HEK293T (cell line): ENCODE measurements at regions not wholly inside any gene's neighbourhood (a gene's known extent, or its start where the extent isn't known, plus 50 kb on each side); places are given as distances from the start of the nearest gene placed in this dataset.

ENCODE experiments used
- BHLHE40 ChIP-seq: fragments of 450-650 bp; IDR thresholded peaks from 2 replicates; pipeline ENCODE4 v1.6.1; 2016; ENCODE audit warnings: mild to moderate bottlenecking, moderate library complexity, borderline replicate concordance
- ELF4 ChIP-seq: fragments of 450-650 bp; IDR thresholded peaks from 2 replicates; pipeline ENCODE4 v1.6.1; 2017; ENCODE audit warnings: antibody characterized with exemption
- FOXA1 ChIP-seq: fragments of 450-650 bp; IDR thresholded peaks from 2 replicates; pipeline ENCODE4 v1.6.1; 2016; ENCODE audit warnings: mild to moderate bottlenecking
- FOXK2 ChIP-seq: fragments of 450-650 bp; IDR thresholded peaks from 2 replicates; pipeline ENCODE4 v1.6.1; 2016; ENCODE audit warnings: mild to moderate bottlenecking
- FOXM1 ChIP-seq: fragments of 450-650 bp; IDR thresholded peaks from 2 replicates; pipeline ENCODE4 v1.6.1; 2017; ENCODE audit warnings: mild to moderate bottlenecking, borderline replicate concordance
- HDGF ChIP-seq: fragments of 450-650 bp; IDR thresholded peaks from 2 replicates; pipeline ENCODE4 v1.6.1; 2017; ENCODE audit warnings: antibody characterized with exemption, borderline replicate concordance
- L3MBTL2 ChIP-seq: fragments of 450-650 bp; conservative IDR thresholded peaks from 2 replicates; pipeline ENCODE4 v1.6.1; 2016; ENCODE audit warnings: mild to moderate bottlenecking
- LEF1 ChIP-seq: fragments of 450-650 bp; IDR thresholded peaks from 2 replicates; pipeline ENCODE4 v1.6.1; 2017; ENCODE audit warnings: mild to moderate bottlenecking, borderline replicate concordance
- NFRKB ChIP-seq: fragments of 450-650 bp; IDR thresholded peaks from 2 replicates; pipeline ENCODE4 v1.6.1; 2016; ENCODE audit warnings: mild to moderate bottlenecking, moderate library complexity
- SP1 ChIP-seq: fragments of 450-650 bp; IDR thresholded peaks from 2 replicates; pipeline ENCODE4 v1.6.1; 2017
- SUZ12 ChIP-seq: fragments of 450-650 bp; IDR thresholded peaks from 2 replicates; pipeline ENCODE4 v1.6.1; 2016; ENCODE audit warnings: mild to moderate bottlenecking
- TARDBP ChIP-seq: fragments of 450-650 bp; IDR thresholded peaks from 2 replicates; pipeline ENCODE4 v1.6.1; 2016
- ZNF384 ChIP-seq: fragments of 450-650 bp; IDR thresholded peaks from 2 replicates; pipeline ENCODE4 v1.6.1; 2016
- TF ChIP-seq, protein P1 (sequence below): fragments of 450-650 bp; IDR thresholded peaks from 2 replicates; pipeline ENCODE4 v1.6.1; 2016

DNA sequence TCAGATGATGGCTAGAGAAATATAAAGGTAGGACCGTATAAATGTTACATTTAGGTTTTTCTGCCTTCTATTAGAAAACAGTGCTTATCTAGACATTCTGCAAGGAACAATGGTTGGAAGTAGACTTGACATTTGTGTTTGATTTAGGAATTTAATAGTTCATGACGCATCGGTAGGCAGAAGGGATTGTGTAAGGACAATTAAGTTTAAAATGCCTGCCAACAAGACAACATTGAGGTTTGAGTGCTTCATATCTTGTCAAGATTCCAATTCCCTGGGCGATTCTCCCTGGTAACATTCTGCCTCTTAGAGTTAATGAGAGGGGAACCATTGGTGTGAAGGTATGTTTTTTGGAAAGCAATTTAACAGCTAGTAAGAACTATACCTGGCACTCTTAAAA lies 186.8 kb upstream of the RBM19 start:
- no peak for TF ChIP-seq FOXK2
- no peak for TF ChIP-seq SP1
- no peak for TF ChIP-seq NFRKB
- TF ChIP-seq HDGF, result no peak
- no peak for TF ChIP-seq LEF1
- no peak for TF ChIP-seq ELF4
- no peak for TF ChIP-seq FOXM1
- TF ChIP-seq TARDBP, result no peak
- no peak for TF ChIP-seq FOXA1
- no peak for TF ChIP-seq L3MBTL2
- TF ChIP-seq BHLHE40, result no peak
- TF ChIP-seq, protein P1, sequence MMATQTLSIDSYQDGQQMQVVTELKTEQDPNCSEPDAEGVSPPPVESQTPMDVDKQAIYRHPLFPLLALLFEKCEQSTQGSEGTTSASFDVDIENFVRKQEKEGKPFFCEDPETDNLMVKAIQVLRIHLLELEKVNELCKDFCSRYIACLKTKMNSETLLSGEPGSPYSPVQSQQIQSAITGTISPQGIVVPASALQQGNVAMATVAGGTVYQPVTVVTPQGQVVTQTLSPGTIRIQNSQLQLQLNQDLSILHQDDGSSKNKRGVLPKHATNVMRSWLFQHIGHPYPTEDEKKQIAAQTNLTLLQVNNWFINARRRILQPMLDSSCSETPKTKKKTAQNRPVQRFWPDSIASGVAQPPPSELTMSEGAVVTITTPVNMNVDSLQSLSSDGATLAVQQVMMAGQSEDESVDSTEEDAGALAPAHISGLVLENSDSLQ, result no peak
- TF ChIP-seq SUZ12, result no peak
- no peak for TF ChIP-seq ZNF384
